GM23248 (cell line): ENCODE measurements at regions not wholly inside any gene's neighbourhood (a gene's known extent, or its start where the extent isn't known, plus 50 kb on each side); places are given as distances from the start of the nearest gene placed in this dataset.

Experiments used
- EZH2 ChIP-seq: fragments of 200-600 bp; sonication (generic); IDR thresholded peaks from 2 replicates; pipeline ENCODE4 v1.6.1; 2018; ENCODE audit warnings: antibody characterized with exemption, mild to moderate bottlenecking; ENCODE audit not compliant: insufficient read depth, poor library complexity, severe bottlenecking
- EZH2phosphoT487 ChIP-seq: fragments of 200-600 bp; sonication (generic); IDR thresholded peaks from 2 replicates; pipeline ENCODE4 v1.6.1; 2018; ENCODE audit warnings: antibody characterized with exemption, moderate library complexity, mild to moderate bottlenecking, low read depth; ENCODE audit not compliant: insufficient read depth

- no peak for TF ChIP-seq EZH2
- TF ChIP-seq EZH2phosphoT487 = no peak
Measured at GRCh38 chr7:8314566-8314965, 52.6 kb upstream of the ICA1 start.
